Stomach (tissue), 8 donors: ENCODE measurements at regions not wholly inside any gene's neighbourhood (a gene's known extent, or its start where the extent isn't known, plus 50 kb on each side); places are given as distances from the start of the nearest gene placed in this dataset.

ENCODE experiments used
- DNase-seq, 2 donors: peaks; one replicate each; pipeline versions ENCODE4 v3.0.0 to v3.0.0-alpha.2; 2013 to 2019
- H3K27ac ChIP-seq, 5 donors: fragments of 200-600 bp in 4 of 5; sonication (generic) in 4 of 5; one replicate each; pipeline ENCODE4 v1.5.1; 2013 to 2019; ENCODE audit warnings: mild to moderate bottlenecking in 1 of 5, moderate library complexity in 1 of 5
- H3K27me3 ChIP-seq, 3 donors: fragments of 200-600 bp; sonication (generic); one replicate each; pipeline ENCODE4 v1.5.1; 2017 to 2019; ENCODE audit warnings: mixed run types in 1 of 3
- H3K36me3 ChIP-seq, 4 donors: fragments of 200-600 bp; sonication (generic); 1 replicate in 3 of 4; 2 replicates in 1 of 4; pipeline ENCODE4 v1.5.1; 2016 to 2019
- H3K4me1 ChIP-seq, 4 donors: fragments of 200-600 bp; sonication (generic); one replicate each; pipeline ENCODE4 v1.5.1; 2016 to 2019
- H3K4me3 ChIP-seq, 4 donors: fragments of 200-600 bp; sonication (generic) in 3 of 4; one replicate each; pipeline ENCODE4 v1.5.1; 2016 to 2019; ENCODE audit warnings: mild to moderate bottlenecking in 1 of 4
- H3K9me3 ChIP-seq, 4 donors: fragments of 200-600 bp; sonication (generic); one replicate each; pipeline ENCODE4 v1.5.1; 2016 to 2019
- EP300 ChIP-seq: sonication (generic); formaldehyde crosslinking; IDR thresholded peaks from one replicate; pipeline ENCODE4 v1.6.1; 2017; ENCODE audit warnings: antibody characterized with exemption
- POLR2A ChIP-seq, 4 donors: fragments of 450-650 bp; IDR thresholded peaks; one replicate each; pipeline ENCODE4 v1.6.1; 2016; ENCODE audit warnings: antibody characterized with exemption in 4 of 4, control low read depth in 2 of 4, mild to moderate bottlenecking in 1 of 4, moderate library complexity in 1 of 4
- POLR2AphosphoS5 ChIP-seq, 3 donors: sonication (generic); formaldehyde crosslinking; IDR thresholded peaks; one replicate each; pipeline ENCODE4 v1.6.1; 2016; ENCODE audit warnings: antibody characterized with exemption in 3 of 3
- WGBS, 5 donors: extraction: QIAGEN DNeasy Blood & Tissue Kit in 3 of 5; methylation state at CpG; one replicate each; pipeline versions ENCODE4 v1.1.5 to v1.1.7; 2013 to 2018; 5-methylcytosine and 5-hydroxymethylcytosine counted together
- intact Hi-C: fragments of 100-400 bp; cut with DNase I; formaldehyde crosslinking; loops from one replicate; pipeline ENCODE4 v1.15.1; 2023; ENCODE audit warnings: low total_unique reads
- TF ChIP-seq, protein P1 (sequence below), 7 experiments: fragments of 450-650 bp in 4 of 7; fragments of 200-600 bp in 3 of 7; sonication (generic) in 3 of 7; IDR thresholded peaks; one replicate each; pipeline ENCODE4 v1.5.1; 2016 to 2019; ENCODE audit warnings: antibody characterized with exemption in 7 of 7, control low read depth in 2 of 7, mild to moderate bottlenecking in 1 of 7
- donor health status: healthy with polysubstance abuse.
- donor health status: Bipolar disorder and iron deficiency.
- donor health status: healthy.

DNA sequence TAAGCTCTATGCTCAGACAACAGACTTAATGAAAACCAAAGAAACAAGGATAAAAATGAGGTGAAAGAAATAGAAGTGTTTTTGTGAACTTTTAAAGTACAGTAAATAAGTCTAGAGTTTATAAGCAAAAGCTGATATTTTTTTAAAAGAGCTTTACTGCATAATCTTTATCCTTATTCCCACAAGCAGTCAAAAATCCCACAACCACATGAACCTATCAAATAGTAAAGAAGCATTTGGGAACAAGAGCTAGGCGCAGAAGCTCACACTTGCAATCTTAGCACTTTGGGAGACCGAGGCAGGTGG lies 103.8 kb upstream of the TJP1 start:
- Histone ChIP-seq H3K9me3 (no peaks in the 10 kb centered on the region), H3K36me3 (no peaks in the 10 kb centered on the region), H3K4me1 (peaks cover 9 to 16% (median 12%) of the 10 kb centered on the region in 4 donors), H3K27ac (no peak overlapping the region), H3K27me3 (no peaks in the 10 kb centered on the region), H3K4me3 (no peak overlapping the region)
- DNase-seq, result no peak
- no peak for TF ChIP-seq POLR2A (IDR thresholded peaks at IDR 0.05)
- no peak for TF ChIP-seq POLR2AphosphoS5 (IDR thresholded peaks at IDR 0.05)
- no peak for TF ChIP-seq EP300
- TF ChIP-seq, protein P1, sequence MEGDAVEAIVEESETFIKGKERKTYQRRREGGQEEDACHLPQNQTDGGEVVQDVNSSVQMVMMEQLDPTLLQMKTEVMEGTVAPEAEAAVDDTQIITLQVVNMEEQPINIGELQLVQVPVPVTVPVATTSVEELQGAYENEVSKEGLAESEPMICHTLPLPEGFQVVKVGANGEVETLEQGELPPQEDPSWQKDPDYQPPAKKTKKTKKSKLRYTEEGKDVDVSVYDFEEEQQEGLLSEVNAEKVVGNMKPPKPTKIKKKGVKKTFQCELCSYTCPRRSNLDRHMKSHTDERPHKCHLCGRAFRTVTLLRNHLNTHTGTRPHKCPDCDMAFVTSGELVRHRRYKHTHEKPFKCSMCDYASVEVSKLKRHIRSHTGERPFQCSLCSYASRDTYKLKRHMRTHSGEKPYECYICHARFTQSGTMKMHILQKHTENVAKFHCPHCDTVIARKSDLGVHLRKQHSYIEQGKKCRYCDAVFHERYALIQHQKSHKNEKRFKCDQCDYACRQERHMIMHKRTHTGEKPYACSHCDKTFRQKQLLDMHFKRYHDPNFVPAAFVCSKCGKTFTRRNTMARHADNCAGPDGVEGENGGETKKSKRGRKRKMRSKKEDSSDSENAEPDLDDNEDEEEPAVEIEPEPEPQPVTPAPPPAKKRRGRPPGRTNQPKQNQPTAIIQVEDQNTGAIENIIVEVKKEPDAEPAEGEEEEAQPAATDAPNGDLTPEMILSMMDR (IDR thresholded peaks at IDR 0.05), result no peak
- intact Hi-C loops, result no loop called here
- 87 to 97% (median 90%) methylated on average over 2 of the region's 2 CpGs for WGBS, 5 donors

DNA sequence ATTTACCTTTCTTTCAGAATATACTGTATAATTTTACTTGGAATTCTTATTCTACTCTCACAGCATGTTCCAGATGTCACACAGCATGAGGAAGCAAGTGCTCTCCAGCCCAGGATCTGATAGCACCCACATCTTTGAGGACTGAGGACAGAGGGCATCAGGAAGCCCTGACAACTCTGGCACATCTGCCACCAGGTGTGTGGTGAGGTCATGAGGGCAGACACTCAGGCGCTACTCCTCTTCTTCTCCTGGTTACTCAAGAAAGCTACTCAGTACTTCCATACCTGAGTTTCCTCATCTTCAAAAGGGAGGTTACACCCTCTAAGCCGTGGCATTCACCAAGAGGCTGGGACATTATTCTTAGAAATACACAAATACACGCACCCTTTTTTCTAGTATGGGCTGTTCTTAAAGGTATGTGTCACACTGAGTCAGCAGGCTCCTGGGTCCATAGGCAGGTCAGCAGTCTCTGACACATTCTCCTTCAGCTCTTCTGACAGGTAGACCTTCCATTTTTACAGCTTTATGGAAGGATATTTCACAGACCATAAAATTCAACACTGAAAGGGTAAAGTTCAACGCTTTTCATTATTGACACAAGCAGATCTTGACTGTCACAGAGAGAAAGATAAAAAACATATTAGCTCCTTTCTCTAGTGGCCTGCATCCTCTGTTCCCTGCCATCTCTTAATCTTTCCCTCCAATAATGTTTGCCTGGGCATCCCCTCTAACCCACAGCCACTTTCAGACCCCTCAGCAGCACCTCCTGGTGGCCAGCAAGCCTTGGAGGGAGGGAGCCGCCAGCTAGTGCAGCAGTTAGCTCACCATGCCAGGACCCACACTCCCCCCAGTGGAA lies 103.2 kb upstream of the TJP1 start:
- Histone ChIP-seq H3K4me1 (peaks cover 9 to 16% (median 12%) of the 10 kb centered on the region in 4 donors), H3K36me3 (no peaks in the 10 kb centered on the region), H3K4me3 (no peak overlapping the region), H3K9me3 (no peaks in the 10 kb centered on the region), H3K27ac (peak overlapping the region in 2 of 5 donors; percentile 2 to 71), H3K27me3 (no peaks in the 10 kb centered on the region)
- DNase-seq, result peak; percentile 38 to 83
- intact Hi-C loops, result no loop called here
- WGBS, 5 donors, result 38 to 59% (median 45%) methylated on average over 5 of the region's 5 CpGs
- TF ChIP-seq EP300 (no peak), POLR2A (IDR thresholded peaks at IDR 0.05) (no peak), POLR2AphosphoS5 (IDR thresholded peaks at IDR 0.05) (no peak)
- TF ChIP-seq, protein P1 (IDR thresholded peaks at IDR 0.05), result peak in 5 of 7 experiments; percentile 45 to 48 (median 48)

DNA sequence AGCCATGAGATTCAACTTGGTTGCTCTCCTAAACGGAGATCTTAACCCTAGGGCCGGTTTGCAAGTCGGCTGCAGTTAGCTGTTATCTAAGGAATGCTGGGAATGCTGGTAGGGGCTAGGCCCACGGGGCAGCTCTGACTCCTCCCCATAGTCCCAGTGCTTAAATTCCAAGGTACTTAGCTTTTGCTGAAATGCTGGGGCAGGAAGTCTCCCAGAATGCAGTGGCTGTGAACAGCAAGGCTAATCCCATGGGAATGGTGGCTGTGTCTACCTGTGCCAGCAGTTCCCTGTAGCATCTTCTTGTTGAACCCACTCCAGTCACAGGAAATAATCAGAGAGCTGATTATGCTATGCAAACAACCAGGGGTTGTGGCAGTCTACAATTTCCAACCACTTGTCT lies 102.5 kb upstream of the TJP1 start:
- Histone ChIP-seq H3K27me3 (no peaks in the 10 kb centered on the region), H3K9me3 (no peaks in the 10 kb centered on the region), H3K4me3 (no peak overlapping the region), H3K4me1 (peaks cover 9 to 16% (median 12%) of the 10 kb centered on the region in 4 donors), H3K27ac (peak overlapping the region in 2 of 5 donors; percentile 2 to 71), H3K36me3 (no peaks in the 10 kb centered on the region)
- DNase-seq, result peak in 1 of 2 donors; percentile 68
- intact Hi-C loops, result no loop called here
- 6 to 19% (median 7%) methylated on average over 3 to 4 of the region's 4 CpGs for WGBS, 5 donors
- TF ChIP-seq, protein P1 (IDR thresholded peaks at IDR 0.05), result no peak
- TF ChIP-seq POLR2A (IDR thresholded peaks at IDR 0.05) (no peak), POLR2AphosphoS5 (IDR thresholded peaks at IDR 0.05) (no peak), EP300 (no peak)

DNA sequence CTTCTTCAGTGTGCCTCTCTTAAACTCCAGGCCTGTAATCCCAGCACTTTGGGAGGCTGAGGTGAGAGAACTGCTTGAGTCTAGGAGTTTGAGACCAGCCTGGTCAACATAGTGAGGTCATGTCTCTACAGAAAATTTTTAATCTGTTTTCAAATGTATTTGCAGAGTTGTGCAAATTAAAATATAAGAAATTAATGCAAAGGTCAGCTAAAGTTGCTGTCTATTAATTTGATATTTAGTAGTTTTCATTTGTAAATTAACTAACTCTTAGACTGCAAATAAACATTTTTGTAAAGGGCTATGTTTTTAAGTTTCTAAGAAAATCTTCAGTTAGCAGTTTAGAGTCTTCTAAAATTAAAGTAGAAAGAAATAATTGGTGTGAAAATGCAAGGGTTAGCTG lies 99.9 kb upstream of the TJP1 start:
- no peaks in the 10 kb centered on the region for H3K27me3 ChIP-seq
- no peak for DNase-seq
- no peak overlapping the region for H3K27ac ChIP-seq
- H3K36me3 ChIP-seq, result no peaks in the 10 kb centered on the region
- TF ChIP-seq EP300, result no peak
- TF ChIP-seq, protein P1 (IDR thresholded peaks at IDR 0.05), result no peak
- TF ChIP-seq POLR2A (IDR thresholded peaks at IDR 0.05), result no peak
- no peak for TF ChIP-seq POLR2AphosphoS5 (IDR thresholded peaks at IDR 0.05)
- H3K9me3 ChIP-seq, result no peaks in the 10 kb centered on the region
- peaks cover 9 to 16% (median 12%) of the 10 kb centered on the region in 4 donors for H3K4me1 ChIP-seq
- intact Hi-C loops, result no loop called here
- no peak overlapping the region for H3K4me3 ChIP-seq
